ENCODE measurements at regions not wholly inside any gene's neighbourhood (a gene's known extent, or its start where the extent isn't known, plus 50 kb on each side); places are given as distances from the start of the nearest gene placed in this dataset.

DNA sequence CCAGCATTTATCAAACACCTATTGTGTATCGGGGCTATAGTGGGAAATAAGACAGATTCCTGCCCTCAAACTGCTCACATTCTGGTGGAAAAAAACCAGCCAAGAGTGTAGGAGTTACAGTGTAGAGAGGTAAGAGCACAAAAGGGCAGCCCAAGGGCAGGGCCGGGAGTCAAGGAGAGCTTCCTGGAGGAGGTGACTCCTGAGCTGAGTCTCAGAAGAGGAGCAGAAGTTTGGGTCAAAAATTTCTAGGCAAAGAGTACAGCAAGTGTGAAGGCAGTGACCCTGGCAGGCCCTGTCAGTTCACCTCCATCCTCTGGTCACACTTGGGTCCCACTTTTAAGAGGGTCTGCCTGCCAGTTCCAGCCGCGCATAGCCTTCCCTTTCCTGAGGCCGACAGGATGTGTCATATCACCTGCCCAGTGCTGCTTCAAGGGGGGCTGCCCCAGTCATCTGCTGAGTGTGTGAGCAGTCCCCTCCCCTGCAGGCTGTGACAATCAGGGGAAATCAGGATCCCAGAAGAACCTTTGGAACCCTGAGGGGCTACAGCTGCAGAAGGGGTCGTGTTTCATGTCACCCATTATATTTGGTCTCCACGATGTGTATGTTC is 118.4 kb downstream of the GLI2 start:
- DNase-seq: no peak
- Histone ChIP-seq H3K36me3 (no peaks in the 10 kb centered on the region), H3K27me3 (no peaks in the 10 kb centered on the region), H3K4me1 (no peaks in the 10 kb centered on the region), H3K9me3 (no peaks in the 10 kb centered on the region), H3K27ac (no peak overlapping the region), H3K4me3 (no peak overlapping the region)
- WGBS, 2 donors (ENCODE audit: low coverage in 1 of 2): 68 to 75% methylated on average over 1 to 7 of the region's 7 CpGs
- TF ChIP-seq POLR2A (IDR thresholded peaks at IDR 0.05): no peak
- TF ChIP-seq POLR2AphosphoS5 (IDR thresholded peaks at IDR 0.05): no peak
- intact Hi-C loops (cut with DNase I; ENCODE audit: low total_unique reads): loop anchor here (10.0 kb wide), 1 partner anchor 119 kb away; the partner anchor contains the start of gene GLI2
- in situ Hi-C loops (cut with MboI; ENCODE audit: low pct_ligation_motif_present in 1 of 4, low pct_unique_long_range_greater_than_20kb in 1 of 4, low sequenced_read_pairs in 3 of 4): no loop called here

DNA sequence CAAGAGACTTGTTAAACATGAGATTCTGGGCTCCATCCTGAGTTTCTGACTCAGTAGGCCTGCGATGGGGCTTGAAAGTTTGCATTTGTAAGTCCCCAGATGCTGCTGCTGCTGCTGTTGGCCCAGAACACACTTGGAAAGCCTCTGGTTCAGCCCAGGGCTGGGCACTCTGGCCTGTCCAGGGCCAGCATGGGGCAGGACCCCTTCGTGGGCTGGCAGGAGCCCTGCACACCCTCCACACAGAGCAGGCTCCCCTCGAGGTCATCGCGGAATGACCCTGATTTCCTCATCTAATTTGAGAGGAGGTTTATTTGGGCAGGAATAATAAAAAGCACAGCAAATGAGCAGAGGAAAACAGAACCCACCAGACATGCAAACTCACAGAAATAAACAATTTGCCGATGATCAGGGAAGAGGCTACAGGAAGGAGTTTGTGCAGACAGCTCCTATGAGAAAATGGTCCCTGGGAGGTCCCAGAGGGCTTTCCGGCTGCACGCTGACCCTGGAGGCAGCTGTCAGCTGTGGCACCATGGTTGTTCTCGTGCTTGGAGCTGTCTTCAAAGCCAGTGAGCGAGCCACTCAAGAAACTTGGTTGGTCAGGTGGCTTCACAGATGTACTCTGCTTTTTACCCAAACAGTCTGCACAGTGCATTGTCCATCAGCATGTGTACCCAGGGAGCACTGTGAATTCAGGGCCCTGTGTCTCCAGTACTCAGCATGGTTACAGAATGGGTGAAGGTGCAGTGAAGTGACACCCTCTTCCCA is 119.3 kb downstream of the GLI2 start:
- Histone ChIP-seq H3K36me3 (no peaks in the 10 kb centered on the region), H3K27ac (no peak overlapping the region), H3K4me1 (no peaks in the 10 kb centered on the region), H3K27me3 (no peaks in the 10 kb centered on the region), H3K4me3 (no peak overlapping the region), H3K9me3 (no peaks in the 10 kb centered on the region)
- 69 to 100% methylated on average over 1 to 9 of the region's 10 CpGs for WGBS, 2 donors (ENCODE audit: low coverage in 1 of 2)
- intact Hi-C loops (cut with DNase I; ENCODE audit: low total_unique reads): loop anchor here (10.0 kb wide), 1 partner anchor 120 kb away; the partner anchor contains the start of gene GLI2
- in situ Hi-C loops (cut with MboI; ENCODE audit: low pct_ligation_motif_present in 1 of 4, low pct_unique_long_range_greater_than_20kb in 1 of 4, low sequenced_read_pairs in 3 of 4): no loop called here
- TF ChIP-seq POLR2A (IDR thresholded peaks at IDR 0.05) (no peak), EP300 (IDR thresholded peaks at IDR 0.05; ENCODE audit: low read depth) (no peak), POLR2AphosphoS5 (IDR thresholded peaks at IDR 0.05) (no peak)
- TF ChIP-seq, protein P1, sequence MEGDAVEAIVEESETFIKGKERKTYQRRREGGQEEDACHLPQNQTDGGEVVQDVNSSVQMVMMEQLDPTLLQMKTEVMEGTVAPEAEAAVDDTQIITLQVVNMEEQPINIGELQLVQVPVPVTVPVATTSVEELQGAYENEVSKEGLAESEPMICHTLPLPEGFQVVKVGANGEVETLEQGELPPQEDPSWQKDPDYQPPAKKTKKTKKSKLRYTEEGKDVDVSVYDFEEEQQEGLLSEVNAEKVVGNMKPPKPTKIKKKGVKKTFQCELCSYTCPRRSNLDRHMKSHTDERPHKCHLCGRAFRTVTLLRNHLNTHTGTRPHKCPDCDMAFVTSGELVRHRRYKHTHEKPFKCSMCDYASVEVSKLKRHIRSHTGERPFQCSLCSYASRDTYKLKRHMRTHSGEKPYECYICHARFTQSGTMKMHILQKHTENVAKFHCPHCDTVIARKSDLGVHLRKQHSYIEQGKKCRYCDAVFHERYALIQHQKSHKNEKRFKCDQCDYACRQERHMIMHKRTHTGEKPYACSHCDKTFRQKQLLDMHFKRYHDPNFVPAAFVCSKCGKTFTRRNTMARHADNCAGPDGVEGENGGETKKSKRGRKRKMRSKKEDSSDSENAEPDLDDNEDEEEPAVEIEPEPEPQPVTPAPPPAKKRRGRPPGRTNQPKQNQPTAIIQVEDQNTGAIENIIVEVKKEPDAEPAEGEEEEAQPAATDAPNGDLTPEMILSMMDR (IDR thresholded peaks at IDR 0.05): no peak
- no peak for DNase-seq

DNA sequence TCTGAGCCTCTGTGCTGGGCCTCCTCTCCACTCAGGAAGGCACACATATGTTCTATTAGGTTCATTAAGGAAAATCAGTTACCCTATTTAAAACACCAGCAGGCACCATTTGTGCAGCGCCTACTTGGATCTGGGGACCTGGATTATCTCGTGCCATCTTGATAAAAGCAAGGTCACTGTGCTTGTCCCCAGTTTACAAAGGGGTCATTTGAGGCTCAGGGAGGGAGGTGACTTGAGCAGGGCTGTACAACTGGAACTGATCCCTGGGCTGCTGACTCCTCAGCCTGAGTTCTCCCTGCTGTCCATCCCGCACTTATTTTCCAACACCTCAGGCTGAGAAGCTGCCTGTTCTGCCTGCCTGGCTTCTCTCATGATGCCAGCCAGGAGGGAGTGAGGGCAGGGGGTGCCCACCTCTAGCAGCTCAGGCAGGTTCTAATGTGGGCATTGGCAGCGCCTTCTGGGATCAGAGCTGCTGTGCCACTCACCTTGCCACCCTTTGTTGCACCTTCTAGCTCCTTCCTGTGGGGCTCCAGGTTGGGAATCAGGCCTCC is 120.3 kb downstream of the GLI2 start:
- Histone ChIP-seq H3K27me3 (no peaks in the 10 kb centered on the region), H3K36me3 (no peaks in the 10 kb centered on the region), H3K4me1 (no peaks in the 10 kb centered on the region), H3K9me3 (no peaks in the 10 kb centered on the region), H3K27ac (no peak overlapping the region), H3K4me3 (no peak overlapping the region)
- no peak for TF ChIP-seq EP300 (IDR thresholded peaks at IDR 0.05; ENCODE audit: low read depth)
- TF ChIP-seq, protein P1 (IDR thresholded peaks at IDR 0.05): no peak
- no peak for TF ChIP-seq POLR2A (IDR thresholded peaks at IDR 0.05)
- TF ChIP-seq POLR2AphosphoS5 (IDR thresholded peaks at IDR 0.05): no peak
- 83% methylated on average over 4 of the region's 4 CpGs; no CpG with 5 or more reads in 1 of the 2 donors for WGBS, 2 donors (ENCODE audit: low coverage in 1 of 2)
- intact Hi-C loops (cut with DNase I; ENCODE audit: low total_unique reads) (loop anchor here (10.0 kb wide), 1 partner anchor 121 kb away; the partner anchor contains the start of gene GLI2), in situ Hi-C loops (cut with MboI; ENCODE audit: low pct_ligation_motif_present in 1 of 4, low pct_unique_long_range_greater_than_20kb in 1 of 4, low sequenced_read_pairs in 3 of 4) (no loop called here)
- DNase-seq: no peak

DNA sequence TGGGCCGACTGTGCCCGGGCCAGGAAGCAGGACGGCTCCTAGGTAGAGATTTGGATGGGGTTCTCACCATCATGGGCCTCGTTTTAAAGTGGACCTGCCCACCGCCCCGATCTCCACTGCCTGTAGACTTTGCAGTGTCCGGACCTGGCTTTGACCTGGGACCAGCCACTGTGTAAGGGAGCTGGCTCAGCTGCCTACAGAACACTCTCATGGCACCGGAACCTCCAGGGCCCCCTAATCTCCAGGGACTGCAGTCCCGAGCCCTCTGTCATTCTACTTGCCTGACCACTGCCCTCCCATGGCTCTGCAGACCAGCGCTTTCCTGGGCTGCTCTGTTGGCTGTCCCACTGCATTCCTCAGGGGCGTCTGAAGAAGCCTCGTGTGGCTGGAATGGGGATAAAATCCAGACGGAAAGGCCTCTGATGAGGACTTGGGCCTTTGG is 120.8 kb downstream of the GLI2 start:
- Histone ChIP-seq H3K4me1 (no peaks in the 10 kb centered on the region), H3K9me3 (no peaks in the 10 kb centered on the region), H3K36me3 (no peaks in the 10 kb centered on the region), H3K27me3 (no peaks in the 10 kb centered on the region), H3K4me3 (no peak overlapping the region), H3K27ac (no peak overlapping the region)
- intact Hi-C loops (cut with DNase I; ENCODE audit: low total_unique reads) (loop anchor here (10.0 kb wide), 1 partner anchor 122 kb away; the partner anchor contains the start of gene GLI2), in situ Hi-C loops (cut with MboI; ENCODE audit: low pct_ligation_motif_present in 1 of 4, low pct_unique_long_range_greater_than_20kb in 1 of 4, low sequenced_read_pairs in 3 of 4) (no loop called here)
- TF ChIP-seq POLR2AphosphoS5 (IDR thresholded peaks at IDR 0.05) (no peak), POLR2A (IDR thresholded peaks at IDR 0.05) (no peak), EP300 (IDR thresholded peaks at IDR 0.05; ENCODE audit: low read depth) (no peak)
- TF ChIP-seq, protein P1 (IDR thresholded peaks at IDR 0.05): peak; percentile 7 to 29 (median 18)
- DNase-seq: no peak
- WGBS, 2 donors (ENCODE audit: low coverage in 1 of 2): 71% methylated on average over 13 of the region's 13 CpGs; no CpG with 5 or more reads in 1 of the 2 donors
